Liver (tissue), 8 donors: ENCODE measurements at regions not wholly inside any gene's neighbourhood (a gene's known extent, or its start where the extent isn't known, plus 50 kb on each side); places are given as distances from the start of the nearest gene placed in this dataset.

Experiments
- DNase-seq: peaks from one replicate; pipeline ENCODE4 v3.0.0-alpha.2; 2017; ENCODE audit warnings: low spot score
- H3K27ac ChIP-seq, 2 donors: one replicate each; pipeline ENCODE4 v1.7.0; 2013; ENCODE audit warnings: inconsistent platforms in 2 of 2, low read length in 2 of 2, control low read depth in 1 of 2, low read depth in 1 of 2, mild to moderate bottlenecking in 1 of 2
- H3K27me3 ChIP-seq, 4 donors: one replicate each; pipeline versions ENCODE4 v1.6.1 to v1.7.0; 2013; ENCODE audit warnings: low read length in 3 of 4, inconsistent platforms in 1 of 4, mild to moderate bottlenecking in 1 of 4, moderate library complexity in 1 of 4; ENCODE audit not compliant: control insufficient read depth in 4 of 4, insufficient read depth in 4 of 4
- H3K36me3 ChIP-seq, 4 donors: one replicate each; pipeline versions ENCODE4 v1.6.1 to v1.7.0; 2013; ENCODE audit warnings: low read length in 3 of 4, mild to moderate bottlenecking in 3 of 4, low read depth in 1 of 4, moderate library complexity in 1 of 4; ENCODE audit not compliant: control insufficient read depth in 4 of 4, insufficient read depth in 3 of 4
- H3K4me1 ChIP-seq, 4 donors: one replicate each; pipeline versions ENCODE4 v1.6.1 to v1.7.0; 2013; ENCODE audit warnings: low read length in 3 of 4, mild to moderate bottlenecking in 3 of 4, moderate library complexity in 1 of 4; ENCODE audit not compliant: control insufficient read depth in 4 of 4, insufficient read depth in 4 of 4
- H3K4me3 ChIP-seq, 3 donors: one replicate each; pipeline versions ENCODE4 v1.6.1 to v1.7.0; 2013; ENCODE audit warnings: low read length in 3 of 3, control low read depth in 1 of 3, low read depth in 1 of 3, mild to moderate bottlenecking in 1 of 3
- H3K9ac ChIP-seq, 2 donors: one replicate each; pipeline ENCODE4 v1.7.0; 2013; ENCODE audit warnings: low read length in 2 of 2, mild to moderate bottlenecking in 2 of 2, moderate library complexity in 2 of 2, control low read depth in 1 of 2, low read depth in 1 of 2
- H3K9me3 ChIP-seq, 4 donors: one replicate each; pipeline versions ENCODE4 v1.6.1 to v1.7.0; 2013; ENCODE audit warnings: low read length in 3 of 4; ENCODE audit not compliant: control insufficient read depth in 4 of 4
- EGR1 ChIP-seq, 2 donors: IDR thresholded peaks; 2 replicates each; pipeline ENCODE4 v1.6.1; 2016 to 2018; ENCODE audit warnings: antibody characterized with exemption in 2 of 2, low read depth in 2 of 2
- FOXA1 ChIP-seq: IDR thresholded peaks from 2 replicates; pipeline ENCODE4 v1.6.1; 2016; ENCODE audit warnings: antibody characterized with exemption
- FOXA2 ChIP-seq: IDR thresholded peaks from 2 replicates; pipeline ENCODE4 v1.6.1; 2016; ENCODE audit warnings: antibody characterized with exemption
- GABPA ChIP-seq, 2 donors: IDR thresholded peaks in 1 of 2; conservative IDR thresholded peaks in 1 of 2; 2 replicates each; pipeline ENCODE4 v1.6.1; 2016; ENCODE audit warnings: antibody characterized with exemption in 2 of 2, mild to moderate bottlenecking in 1 of 2, moderate library complexity in 1 of 2
- HNF4A ChIP-seq, 2 donors: conservative IDR thresholded peaks; 2 replicates each; pipeline ENCODE4 v1.6.1; 2016; ENCODE audit warnings: antibody characterized with exemption in 2 of 2, mild to moderate bottlenecking in 2 of 2
- HNF4G ChIP-seq: IDR thresholded peaks from 2 replicates; pipeline ENCODE4 v1.6.1; 2016; ENCODE audit warnings: antibody characterized with exemption
- RAD21 ChIP-seq, 2 donors: IDR thresholded peaks; 2 replicates each; pipeline ENCODE4 v1.6.1; 2016; ENCODE audit warnings: antibody characterized with exemption in 2 of 2, mild to moderate bottlenecking in 2 of 2
- RXRA ChIP-seq, 2 donors: IDR thresholded peaks; 2 replicates each; pipeline ENCODE4 v1.6.1; 2017 to 2018; ENCODE audit warnings: antibody characterized with exemption in 2 of 2, mild to moderate bottlenecking in 1 of 2
- TAF1 ChIP-seq: conservative IDR thresholded peaks from 2 replicates; pipeline ENCODE4 v1.6.1; 2016; ENCODE audit warnings: antibody characterized with exemption, mild to moderate bottlenecking
- YY1 ChIP-seq: IDR thresholded peaks from 2 replicates; pipeline ENCODE4 v1.6.1; 2016; ENCODE audit warnings: antibody characterized with exemption, mild to moderate bottlenecking
- WGBS: extraction: QIAGEN DNeasy Blood & Tissue Kit; methylation state at CpG from one replicate; pipeline ENCODE4 v1.1.7; 2013; 5-methylcytosine and 5-hydroxymethylcytosine counted together
- TF ChIP-seq, protein P1 (sequence below): IDR thresholded peaks from 2 replicates; pipeline ENCODE4 v1.6.1; 2016; ENCODE audit warnings: antibody characterized with exemption
- TF ChIP-seq, protein P2 (sequence below): IDR thresholded peaks from 2 replicates; pipeline ENCODE4 v1.6.1; 2016; ENCODE audit warnings: antibody characterized with exemption, mild to moderate bottlenecking
- TF ChIP-seq, protein P3 (sequence below): fragments of 150-350 bp; IDR thresholded peaks from 2 replicates; pipeline ENCODE4 v1.5.1; 2017; ENCODE audit warnings: improper control_type of control experiment, low read depth, low read length; ENCODE audit not compliant: missing input control
- TF ChIP-seq, protein P4 (sequence below): IDR thresholded peaks from 2 replicates; pipeline ENCODE4 v1.6.1; 2016; ENCODE audit warnings: antibody characterized with exemption
- donor health status: healthy.
- donor health status: healthy.
- donor health status: healthy.
- donor health status: healthy.
- donor health status: healthy.

DNA sequence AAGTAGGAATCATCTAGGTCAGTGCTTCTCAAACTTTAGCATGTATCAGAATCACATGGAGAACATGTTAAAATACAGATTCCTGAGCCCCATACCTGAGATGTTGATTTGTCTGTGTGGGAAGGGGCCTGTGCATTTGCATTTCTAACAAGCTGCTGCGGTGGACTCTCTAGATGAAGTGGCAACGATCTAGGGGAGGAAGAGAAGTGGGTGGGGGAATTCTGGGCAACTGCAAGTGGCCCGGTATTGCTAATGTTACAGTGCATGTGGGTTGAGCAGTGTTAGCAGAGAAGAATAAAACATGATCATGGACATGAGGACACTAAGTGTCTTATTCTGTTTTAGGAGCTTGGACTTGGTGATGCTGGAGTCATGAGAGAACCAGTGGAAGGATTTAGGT, 329.0 kb downstream of the OLFM4 start:
- Histone ChIP-seq H3K27ac (no peak overlapping the region), H3K4me3 (no peak overlapping the region), H3K36me3 (no peaks in the 10 kb centered on the region), H3K27me3 (peaks cover 0 to 4% (median 0%) of the 10 kb centered on the region in 4 donors), H3K9me3 (no peaks in the 10 kb centered on the region), H3K4me1 (no peaks in the 10 kb centered on the region), H3K9ac (no peak overlapping the region)
- TF ChIP-seq EGR1 (IDR thresholded peaks at IDR 0.05; ENCODE audit: low read depth in 2 of 2) (no peak), HNF4G (no peak), HNF4A (conservative IDR thresholded peaks at IDR 0.05) (no peak), TAF1 (no peak), FOXA1 (no peak), GABPA (IDR thresholded peaks at IDR 0.05 in 1 of 2, conservative IDR thresholded peaks at IDR 0.05 in 1 of 2) (no peak), YY1 (no peak), RAD21 (IDR thresholded peaks at IDR 0.05) (no peak), FOXA2 (no peak), RXRA (IDR thresholded peaks at IDR 0.05) (no peak)
- TF ChIP-seq, protein P1, sequence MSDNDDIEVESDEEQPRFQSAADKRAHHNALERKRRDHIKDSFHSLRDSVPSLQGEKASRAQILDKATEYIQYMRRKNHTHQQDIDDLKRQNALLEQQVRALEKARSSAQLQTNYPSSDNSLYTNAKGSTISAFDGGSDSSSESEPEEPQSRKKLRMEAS: no peak
- TF ChIP-seq, protein P2, sequence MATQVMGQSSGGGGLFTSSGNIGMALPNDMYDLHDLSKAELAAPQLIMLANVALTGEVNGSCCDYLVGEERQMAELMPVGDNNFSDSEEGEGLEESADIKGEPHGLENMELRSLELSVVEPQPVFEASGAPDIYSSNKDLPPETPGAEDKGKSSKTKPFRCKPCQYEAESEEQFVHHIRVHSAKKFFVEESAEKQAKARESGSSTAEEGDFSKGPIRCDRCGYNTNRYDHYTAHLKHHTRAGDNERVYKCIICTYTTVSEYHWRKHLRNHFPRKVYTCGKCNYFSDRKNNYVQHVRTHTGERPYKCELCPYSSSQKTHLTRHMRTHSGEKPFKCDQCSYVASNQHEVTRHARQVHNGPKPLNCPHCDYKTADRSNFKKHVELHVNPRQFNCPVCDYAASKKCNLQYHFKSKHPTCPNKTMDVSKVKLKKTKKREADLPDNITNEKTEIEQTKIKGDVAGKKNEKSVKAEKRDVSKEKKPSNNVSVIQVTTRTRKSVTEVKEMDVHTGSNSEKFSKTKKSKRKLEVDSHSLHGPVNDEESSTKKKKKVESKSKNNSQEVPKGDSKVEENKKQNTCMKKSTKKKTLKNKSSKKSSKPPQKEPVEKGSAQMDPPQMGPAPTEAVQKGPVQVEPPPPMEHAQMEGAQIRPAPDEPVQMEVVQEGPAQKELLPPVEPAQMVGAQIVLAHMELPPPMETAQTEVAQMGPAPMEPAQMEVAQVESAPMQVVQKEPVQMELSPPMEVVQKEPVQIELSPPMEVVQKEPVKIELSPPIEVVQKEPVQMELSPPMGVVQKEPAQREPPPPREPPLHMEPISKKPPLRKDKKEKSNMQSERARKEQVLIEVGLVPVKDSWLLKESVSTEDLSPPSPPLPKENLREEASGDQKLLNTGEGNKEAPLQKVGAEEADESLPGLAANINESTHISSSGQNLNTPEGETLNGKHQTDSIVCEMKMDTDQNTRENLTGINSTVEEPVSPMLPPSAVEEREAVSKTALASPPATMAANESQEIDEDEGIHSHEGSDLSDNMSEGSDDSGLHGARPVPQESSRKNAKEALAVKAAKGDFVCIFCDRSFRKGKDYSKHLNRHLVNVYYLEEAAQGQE: no peak
- TF ChIP-seq, protein P3, sequence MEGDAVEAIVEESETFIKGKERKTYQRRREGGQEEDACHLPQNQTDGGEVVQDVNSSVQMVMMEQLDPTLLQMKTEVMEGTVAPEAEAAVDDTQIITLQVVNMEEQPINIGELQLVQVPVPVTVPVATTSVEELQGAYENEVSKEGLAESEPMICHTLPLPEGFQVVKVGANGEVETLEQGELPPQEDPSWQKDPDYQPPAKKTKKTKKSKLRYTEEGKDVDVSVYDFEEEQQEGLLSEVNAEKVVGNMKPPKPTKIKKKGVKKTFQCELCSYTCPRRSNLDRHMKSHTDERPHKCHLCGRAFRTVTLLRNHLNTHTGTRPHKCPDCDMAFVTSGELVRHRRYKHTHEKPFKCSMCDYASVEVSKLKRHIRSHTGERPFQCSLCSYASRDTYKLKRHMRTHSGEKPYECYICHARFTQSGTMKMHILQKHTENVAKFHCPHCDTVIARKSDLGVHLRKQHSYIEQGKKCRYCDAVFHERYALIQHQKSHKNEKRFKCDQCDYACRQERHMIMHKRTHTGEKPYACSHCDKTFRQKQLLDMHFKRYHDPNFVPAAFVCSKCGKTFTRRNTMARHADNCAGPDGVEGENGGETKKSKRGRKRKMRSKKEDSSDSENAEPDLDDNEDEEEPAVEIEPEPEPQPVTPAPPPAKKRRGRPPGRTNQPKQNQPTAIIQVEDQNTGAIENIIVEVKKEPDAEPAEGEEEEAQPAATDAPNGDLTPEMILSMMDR: no peak
- TF ChIP-seq, protein P4, sequence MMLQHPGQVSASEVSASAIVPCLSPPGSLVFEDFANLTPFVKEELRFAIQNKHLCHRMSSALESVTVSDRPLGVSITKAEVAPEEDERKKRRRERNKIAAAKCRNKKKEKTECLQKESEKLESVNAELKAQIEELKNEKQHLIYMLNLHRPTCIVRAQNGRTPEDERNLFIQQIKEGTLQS: no peak
- DNase-seq: no peak
- 67% methylated on average over 3 of the region's 3 CpGs for WGBS

GRCh38 chr13:53368948-53369347, 340.3 kb downstream of the OLFM4 start:
- Histone ChIP-seq H3K9me3 (no peaks in the 10 kb centered on the region), H3K27me3 (no peaks in the 10 kb centered on the region)
- WGBS: 47% methylated on average over 2 of the region's 2 CpGs

More at GRCh38 chr13:53368948-53369347, 340.3 kb downstream of the OLFM4 start:
- H3K27ac ChIP-seq: no peak overlapping the region
- DNase-seq: no peak
- H3K4me3 ChIP-seq: no peak overlapping the region
- TF ChIP-seq FOXA2 (no peak), HNF4G (no peak), EGR1 (IDR thresholded peaks at IDR 0.05; ENCODE audit: low read depth in 2 of 2) (no peak), TAF1 (no peak)
- TF ChIP-seq, protein P4: no peak
- TF ChIP-seq, protein P3: no peak
- H3K4me1 ChIP-seq: no peaks in the 10 kb centered on the region
- H3K36me3 ChIP-seq: no peaks in the 10 kb centered on the region
- H3K9ac ChIP-seq: no peak overlapping the region
